ENCODE measurements at regions not wholly inside any gene's neighbourhood (a gene's known extent, or its start where the extent isn't known, plus 50 kb on each side); places are given as distances from the start of the nearest gene placed in this dataset.

GRCh38 chr12:125704803-125705202 is 639.6 kb downstream of the AACS start:
- DNase-seq (ENCODE audit: low read depth in 3 of 3, low spot score in 2 of 3) = no peak

GRCh38 chr12:125720961-125721360 is 655.7 kb downstream of the AACS start:
- no peak for DNase-seq (ENCODE audit: low read depth in 3 of 3, low spot score in 2 of 3)

GRCh38 chr12:125734137-125734536 is 668.9 kb downstream of the AACS start:
- DNase-seq (ENCODE audit: low read depth in 3 of 3, low spot score in 2 of 3) = no peak

GRCh38 chr12:125738211-125738610 is 673.0 kb downstream of the AACS start:
- no peak for DNase-seq (ENCODE audit: low read depth in 3 of 3, low spot score in 2 of 3)

- DNase-seq (ENCODE audit: low read depth in 3 of 3, low spot score in 2 of 3) = no peak
These were observed 677.2 kb downstream of the AACS start for GRCh38 chr12:125742413-125742812.

GRCh38 chr12:125744201-125744600 is 679.0 kb downstream of the AACS start:
- no peak for DNase-seq (ENCODE audit: low read depth in 3 of 3, low spot score in 2 of 3)

- no peak for DNase-seq (ENCODE audit: low read depth in 3 of 3, low spot score in 2 of 3)
These were observed 690.3 kb downstream of the AACS start for GRCh38 chr12:125755512-125755911.

GRCh38 chr12:125766091-125766490 is 700.9 kb downstream of the AACS start:
- DNase-seq (ENCODE audit: low read depth in 3 of 3, low spot score in 2 of 3) = no peak

GRCh38 chr12:125772403-125772802 is 707.2 kb downstream of the AACS start:
- no peak for DNase-seq (ENCODE audit: low read depth in 3 of 3, low spot score in 2 of 3)

GRCh38 chr12:125773033-125773640 is 707.9 kb downstream of the AACS start:
- no peak for DNase-seq (ENCODE audit: low read depth in 3 of 3, low spot score in 2 of 3)

GRCh38 chr12:125775507-125775906 is 710.3 kb downstream of the AACS start:
- DNase-seq (ENCODE audit: low read depth in 3 of 3, low spot score in 2 of 3) = no peak

- DNase-seq (ENCODE audit: low read depth in 3 of 3, low spot score in 2 of 3) = no peak
These were observed 711.0 kb downstream of the AACS start for GRCh38 chr12:125776212-125776611.

GRCh38 chr12:125786143-125786542 is 720.9 kb downstream of the AACS start:
- no peak for DNase-seq (ENCODE audit: low read depth in 3 of 3, low spot score in 2 of 3)

GRCh38 chr12:125794401-125794800 is 729.2 kb downstream of the AACS start:
- no peak for DNase-seq (ENCODE audit: low read depth in 3 of 3, low spot score in 2 of 3)

GRCh38 chr12:125797421-125798175 is 732.4 kb downstream of the AACS start:
- no peak for DNase-seq (ENCODE audit: low read depth in 3 of 3, low spot score in 2 of 3)

- DNase-seq (ENCODE audit: low read depth in 3 of 3, low spot score in 2 of 3) = no peak
These were observed 739.4 kb downstream of the AACS start for GRCh38 chr12:125804660-125805059.

- no peak for DNase-seq (ENCODE audit: low read depth in 3 of 3, low spot score in 2 of 3)
These were observed 759.0 kb downstream of the AACS start for GRCh38 chr12:125824276-125824675.

- DNase-seq (ENCODE audit: low read depth in 3 of 3, low spot score in 2 of 3) = no peak
These were observed 770.6 kb downstream of the AACS start for GRCh38 chr12:125835852-125836251.

- DNase-seq (ENCODE audit: low read depth in 3 of 3, low spot score in 2 of 3) = no peak
These were observed 771.4 kb downstream of the AACS start for GRCh38 chr12:125836647-125837046.

- DNase-seq (ENCODE audit: low read depth in 3 of 3, low spot score in 2 of 3) = no peak
These were observed 776.1 kb downstream of the AACS start for GRCh38 chr12:125841332-125841731.

- no peak for DNase-seq (ENCODE audit: low read depth in 3 of 3, low spot score in 2 of 3)
These were observed 786.9 kb downstream of the AACS start for GRCh38 chr12:125852116-125852515.

GRCh38 chr12:125852679-125853078 is 787.4 kb downstream of the AACS start:
- no peak for DNase-seq (ENCODE audit: low read depth in 3 of 3, low spot score in 2 of 3)
